ENCODE measurements at regions not wholly inside any gene's neighbourhood (a gene's known extent, or its start where the extent isn't known, plus 50 kb on each side); places are given as distances from the start of the nearest gene placed in this dataset.

GRCh38 chr1:221812088-221812752 lies 70.3 kb upstream of the DUSP10 start:
- TF ChIP-seq CTCF (IDR thresholded peaks at IDR 0.05) (no peak), RXRA (IDR thresholded peaks at IDR 0.05; ENCODE audit: borderline replicate concordance, low read depth) (no peak), MAX (IDR thresholded peaks at IDR 0.05; ENCODE audit: low read depth) (no peak), USF2 (IDR thresholded peaks at IDR 0.05; ENCODE audit: borderline replicate concordance, low read depth, low read length) (no peak)
